ENCODE measurements at regions not wholly inside any gene's neighbourhood (a gene's known extent, or its start where the extent isn't known, plus 50 kb on each side); places are given as distances from the start of the nearest gene placed in this dataset.

- H4K20me1 ChIP-seq (ENCODE audit: insufficient read depth, low read length), result peaks cover 66% of the 10 kb centered on the region
- no peak overlapping the region for H2AFZ ChIP-seq (ENCODE audit: low read depth, low read length)
- Mint-ChIP-seq H3K27me3 (ENCODE audit: low read depth, unreplicated experiment) (peaks cover 46% of the 10 kb centered on the region), H3K4me1 (ENCODE audit: low read depth, unreplicated experiment) (peaks cover 6% of the 10 kb centered on the region), H3K36me3 (ENCODE audit: low read depth, unreplicated experiment) (peaks cover 7% of the 10 kb centered on the region), H3K9me3 (ENCODE audit: unreplicated experiment) (no peaks in the 10 kb centered on the region), H3K4me3 (ENCODE audit: unreplicated experiment) (no peak overlapping the region), H3K27ac (ENCODE audit: unreplicated experiment) (no peak overlapping the region)
- FAIRE-seq (no peak), DNase-seq (ENCODE audit: low read depth) (no peak)
- H3K27me3 ChIP-seq (ENCODE audit: insufficient read depth, low read length), result no peaks in the 10 kb centered on the region
- no peak overlapping the region for H3K9ac ChIP-seq (ENCODE audit: low read length)
- H3K36me3 ChIP-seq (ENCODE audit: insufficient read depth, low read length), result no peaks in the 10 kb centered on the region
- H3K4me2 ChIP-seq (ENCODE audit: low read length), result no peak overlapping the region
- no peak overlapping the region for H3K27ac ChIP-seq (ENCODE audit: low read depth, low read length)
- TF ChIP-seq EZH2 (IDR thresholded peaks at IDR 0.05; ENCODE audit: insufficient read depth, low read length), result no peak
- TF ChIP-seq CTCF (IDR thresholded peaks at IDR 0.05; ENCODE audit: insufficient read depth, low read depth, low read length), result no peak
- no peaks in the 10 kb centered on the region for H3K4me1 ChIP-seq (ENCODE audit: insufficient read depth, low read length)
- H3K4me3 ChIP-seq (ENCODE audit: insufficient read depth, low read depth, low read length), result no peak overlapping the region
- no peaks in the 10 kb centered on the region for H3K9me3 ChIP-seq (ENCODE audit: insufficient read depth, low read depth, low read length)
- H3K79me2 ChIP-seq (ENCODE audit: insufficient read depth, low read length), result no peaks in the 10 kb centered on the region
Observed at GRCh38 chr16:85441890-85442670, 171.0 kb upstream of the GSE1 start.

- H3K27me3 ChIP-seq (ENCODE audit: insufficient read depth, low read length), result no peaks in the 10 kb centered on the region
- FAIRE-seq, result no peak
- H3K9me3 ChIP-seq (ENCODE audit: insufficient read depth, low read depth, low read length), result no peaks in the 10 kb centered on the region
- no peak overlapping the region for H3K27ac ChIP-seq (ENCODE audit: low read depth, low read length)
- H3K36me3 Mint-ChIP-seq (ENCODE audit: low read depth, unreplicated experiment), result peaks cover 7% of the 10 kb centered on the region
- H3K4me3 ChIP-seq (ENCODE audit: insufficient read depth, low read depth, low read length), result no peak overlapping the region
- no peaks in the 10 kb centered on the region for H3K4me1 Mint-ChIP-seq (ENCODE audit: low read depth, unreplicated experiment)
- no peaks in the 10 kb centered on the region for H3K4me1 ChIP-seq (ENCODE audit: insufficient read depth, low read length)
- H3K36me3 ChIP-seq (ENCODE audit: insufficient read depth, low read length), result no peaks in the 10 kb centered on the region
- peaks cover 46% of the 10 kb centered on the region for H3K27me3 Mint-ChIP-seq (ENCODE audit: low read depth, unreplicated experiment)
- no peaks in the 10 kb centered on the region for H3K9me3 Mint-ChIP-seq (ENCODE audit: unreplicated experiment)
- no peak overlapping the region for H3K4me3 Mint-ChIP-seq (ENCODE audit: unreplicated experiment)
- no peak overlapping the region for H3K9ac ChIP-seq (ENCODE audit: low read length)
- H4K20me1 ChIP-seq (ENCODE audit: insufficient read depth, low read length), result peaks cover 66% of the 10 kb centered on the region
- no peak overlapping the region for H3K4me2 ChIP-seq (ENCODE audit: low read length)
- H3K27ac Mint-ChIP-seq (ENCODE audit: unreplicated experiment), result no peak overlapping the region
- H2AFZ ChIP-seq (ENCODE audit: low read depth, low read length), result no peak overlapping the region
- no peak for DNase-seq (ENCODE audit: low read depth)
- TF ChIP-seq EZH2 (IDR thresholded peaks at IDR 0.05; ENCODE audit: insufficient read depth, low read length) (no peak), CTCF (IDR thresholded peaks at IDR 0.05; ENCODE audit: insufficient read depth, low read depth, low read length) (no peak)
- no peaks in the 10 kb centered on the region for H3K79me2 ChIP-seq (ENCODE audit: insufficient read depth, low read length)
Observed at GRCh38 chr16:85443116-85443515, 170.0 kb upstream of the GSE1 start.

GRCh38 chr16:85443531-85443930 lies 169.6 kb upstream of the GSE1 start:
- Histone ChIP-seq H2AFZ (ENCODE audit: low read depth, low read length) (no peak overlapping the region), H3K27ac (ENCODE audit: low read depth, low read length) (no peak overlapping the region), H3K4me2 (ENCODE audit: low read length) (no peak overlapping the region), H4K20me1 (ENCODE audit: insufficient read depth, low read length) (peaks cover 68% of the 10 kb centered on the region), H3K27me3 (ENCODE audit: insufficient read depth, low read length) (no peaks in the 10 kb centered on the region), H3K79me2 (ENCODE audit: insufficient read depth, low read length) (no peaks in the 10 kb centered on the region), H3K4me3 (ENCODE audit: insufficient read depth, low read depth, low read length) (no peak overlapping the region), H3K9me3 (ENCODE audit: insufficient read depth, low read depth, low read length) (no peaks in the 10 kb centered on the region), H3K4me1 (ENCODE audit: insufficient read depth, low read length) (no peaks in the 10 kb centered on the region), H3K36me3 (ENCODE audit: insufficient read depth, low read length) (no peaks in the 10 kb centered on the region), H3K9ac (ENCODE audit: low read length) (no peak overlapping the region)
- TF ChIP-seq EZH2 (IDR thresholded peaks at IDR 0.05; ENCODE audit: insufficient read depth, low read length) (no peak), CTCF (IDR thresholded peaks at IDR 0.05; ENCODE audit: insufficient read depth, low read depth, low read length) (no peak)
- H3K27ac Mint-ChIP-seq (ENCODE audit: unreplicated experiment), result no peak overlapping the region
- H3K27me3 Mint-ChIP-seq (ENCODE audit: low read depth, unreplicated experiment), result peaks cover 45% of the 10 kb centered on the region
- H3K4me1 Mint-ChIP-seq (ENCODE audit: low read depth, unreplicated experiment), result no peaks in the 10 kb centered on the region
- no peak for FAIRE-seq
- no peak overlapping the region for H3K4me3 Mint-ChIP-seq (ENCODE audit: unreplicated experiment)
- DNase-seq (ENCODE audit: low read depth), result no peak
- no peaks in the 10 kb centered on the region for H3K9me3 Mint-ChIP-seq (ENCODE audit: unreplicated experiment)
- peaks cover 7% of the 10 kb centered on the region for H3K36me3 Mint-ChIP-seq (ENCODE audit: low read depth, unreplicated experiment)
